H1 (cell line): ENCODE measurements at regions not wholly inside any gene's neighbourhood (a gene's known extent, or its start where the extent isn't known, plus 50 kb on each side); places are given as distances from the start of the nearest gene placed in this dataset.

Experiments
- CTCF ChIA-PET: fragments of 300-600 bp; sonication (Branson Sonifier 250); formaldehyde crosslinking; loops from one replicate; lab custom pipeline; 2021; ENCODE audit not compliant: partially characterized antibody; lab: Charles Lee
- POLR2A ChIA-PET: fragments of 300-600 bp; sonication (Branson Sonifier 250); formaldehyde crosslinking; loops from one replicate; lab custom pipeline; 2021; ENCODE audit warnings: inconsistent platforms; ENCODE audit not compliant: partially characterized antibody; lab: Charles Lee
- DNase-seq, 2 experiments: peaks; one replicate each; pipeline versions ENCODE4 v3.0.0 to v3.0.0-alpha.2; 2010 to 2022; ENCODE audit warnings: low spot score in 2 of 2, low read depth in 1 of 2, mixed read lengths in 1 of 2
- FAIRE-seq: peaks from 2 replicates; lab custom pipeline; 2011; peaks lifted over from hg19 to GRCh38; lab: Jason Lieb, UNC
- H2AFZ ChIP-seq: 2 replicates; pipeline ENCODE4 v1.8.1; 2012; ENCODE audit warnings: low read length, inconsistent platforms
- H2AK5ac ChIP-seq: 2 replicates; pipeline ENCODE4 v1.6.1; 2013; ENCODE audit warnings: low read depth, low read length
- H2BK120ac ChIP-seq: replicated peaks from 2 replicates; pipeline ENCODE3; 2013; ENCODE audit warnings: low read depth, low read length, inconsistent platforms
- H2BK12ac ChIP-seq: 2 replicates; pipeline ENCODE4 v1.6.1; 2013; ENCODE audit warnings: low read depth, low read length
- H2BK15ac ChIP-seq: 2 replicates; pipeline ENCODE4 v1.6.1; 2013; ENCODE audit warnings: low read length
- H2BK20ac ChIP-seq: 2 replicates; pipeline ENCODE4 v1.6.1; 2013; ENCODE audit warnings: low read length
- H2BK5ac ChIP-seq: 2 replicates; pipeline ENCODE4 v1.6.1; 2013; ENCODE audit warnings: low read depth, low read length
- H3K14ac ChIP-seq: 2 replicates; pipeline ENCODE4 v1.6.1; 2013; ENCODE audit warnings: inconsistent platforms; ENCODE audit not compliant: insufficient read length
- H3K18ac ChIP-seq: 2 replicates; pipeline ENCODE4 v1.6.1; 2013; ENCODE audit warnings: low read length; ENCODE audit errors: extremely low read depth
- H3K23ac ChIP-seq: 2 replicates; pipeline ENCODE4 v1.6.1; 2013; ENCODE audit warnings: inconsistent platforms; ENCODE audit not compliant: insufficient read length
- H3K23me2 ChIP-seq: 2 replicates; pipeline ENCODE4 v1.6.1; 2013; ENCODE audit warnings: low read depth, low read length
- H3K27ac ChIP-seq: 2 replicates; pipeline ENCODE4 v1.6.1; 2011; ENCODE audit warnings: low read depth, low read length, inconsistent platforms
- H3K27me3 ChIP-seq, 4 experiments: replicated peaks in 1 of 4; 1 replicate in 1 of 4; 2 replicates in 3 of 4; pipeline versions ENCODE4 v1.6.1 to v1.8.1; 2011 to 2013; ENCODE audit warnings: low read length in 3 of 4, mild to moderate bottlenecking in 3 of 4, inconsistent platforms in 2 of 4, mixed read lengths in 2 of 4, moderate library complexity in 1 of 4; ENCODE audit not compliant: control insufficient read depth in 3 of 4, insufficient read depth in 3 of 4; ENCODE audit errors: extremely low read depth in 1 of 4
- H3K36me3 ChIP-seq, 4 experiments: 2 replicates each; pipeline versions ENCODE4 v1.6.1 to v1.8.1; 2011 to 2013; ENCODE audit warnings: mild to moderate bottlenecking in 4 of 4, low read length in 3 of 4, moderate library complexity in 2 of 4, control low read depth in 1 of 4, inconsistent platforms in 1 of 4; ENCODE audit not compliant: insufficient read depth in 4 of 4, control insufficient read depth in 2 of 4
- H3K4ac ChIP-seq: replicated peaks from 2 replicates; pipeline ENCODE3; 2013; ENCODE audit warnings: low read length, low read depth, mixed read lengths, inconsistent platforms; ENCODE audit not compliant: insufficient read length
- H3K4me1 ChIP-seq, 4 experiments: replicated peaks in 1 of 4; 1 replicate in 1 of 4; 2 replicates in 3 of 4; pipeline versions ENCODE4 v1.6.1 to v1.8.1; 2011 to 2013; ENCODE audit warnings: low read length in 3 of 4, inconsistent platforms in 2 of 4, mixed read lengths in 1 of 4; ENCODE audit not compliant: insufficient read depth in 4 of 4, control insufficient read depth in 3 of 4
- H3K4me2 ChIP-seq, 2 experiments: 2 replicates each; pipeline versions ENCODE4 v1.6.1 to v1.8.1; 2011 to 2013; ENCODE audit warnings: low read depth in 2 of 2, low read length in 2 of 2, control low read depth in 1 of 2, inconsistent platforms in 1 of 2, mild to moderate bottlenecking in 1 of 2; ENCODE audit not compliant: insufficient read depth in 1 of 2
- H3K4me3 ChIP-seq, 4 experiments: fragments of 200-600, 300-600 bp in 1 of 4; sonication (generic), shearing (Covaris generic), sonication (Bioruptor Twin) in 1 of 4; 2 replicates each; pipeline versions ENCODE4 v1.5.1 to v1.8.1; 2011 to 2016; ENCODE audit warnings: low read length in 4 of 4, low read depth in 3 of 4, control low read depth in 2 of 4, inconsistent platforms in 2 of 4, mild to moderate bottlenecking in 2 of 4, mixed read lengths in 1 of 4, moderate library complexity in 1 of 4; ENCODE audit not compliant: insufficient read depth in 2 of 4; ENCODE audit errors: extremely low read depth in 1 of 4
- H3K56ac ChIP-seq: replicated peaks from 2 replicates; pipeline ENCODE3; 2013; ENCODE audit warnings: low read depth, mild to moderate bottlenecking, mixed read lengths, low read length, inconsistent platforms; ENCODE audit not compliant: insufficient read length
- H3K79me1 ChIP-seq: 2 replicates; pipeline ENCODE4 v1.6.1; 2013; ENCODE audit warnings: low read depth, low read length, control low read depth
- H3K79me2 ChIP-seq, 2 experiments: 2 replicates each; pipeline versions ENCODE4 v1.6.1 to v1.8.1; 2012 to 2013; ENCODE audit warnings: low read length in 2 of 2, mild to moderate bottlenecking in 2 of 2, inconsistent platforms in 1 of 2; ENCODE audit not compliant: insufficient read depth in 2 of 2, control insufficient read depth in 1 of 2
- H3K9ac ChIP-seq, 4 experiments: replicated peaks in 1 of 4; 1 replicate in 1 of 4; 2 replicates in 3 of 4; pipeline versions ENCODE4 v1.6.1 to v1.8.1; 2011 to 2013; ENCODE audit warnings: low read depth in 3 of 4, low read length in 3 of 4, control low read depth in 2 of 4, mild to moderate bottlenecking in 2 of 4, moderate library complexity in 2 of 4, inconsistent platforms in 1 of 4; ENCODE audit errors: extremely low read depth in 1 of 4
- H3K9me3 ChIP-seq, 2 experiments: 2 replicates each; pipeline versions ENCODE4 v1.6.1 to v1.8.1; 2012 to 2013; ENCODE audit warnings: mild to moderate bottlenecking in 2 of 2, moderate library complexity in 2 of 2, control low read depth in 1 of 2, inconsistent platforms in 1 of 2, low read depth in 1 of 2, low read length in 1 of 2, mixed read lengths in 1 of 2; ENCODE audit not compliant: insufficient read depth in 2 of 2
- H4K20me1 ChIP-seq, 2 experiments: replicated peaks in 1 of 2; 2 replicates each; pipeline versions ENCODE3 to v1.8.1; 2011 to 2013; ENCODE audit warnings: inconsistent platforms in 2 of 2, low read length in 2 of 2, mild to moderate bottlenecking in 1 of 2; ENCODE audit not compliant: insufficient read depth in 2 of 2, control insufficient read depth in 1 of 2
- H4K5ac ChIP-seq: 2 replicates; pipeline ENCODE4 v1.6.1; 2013; ENCODE audit warnings: low read length, low read depth, mixed read lengths, inconsistent platforms; ENCODE audit not compliant: insufficient read length
- H4K8ac ChIP-seq: 2 replicates; pipeline ENCODE4 v1.8.0; 2013; ENCODE audit warnings: mild to moderate bottlenecking, moderate library complexity, low read length, inconsistent platforms; ENCODE audit not compliant: insufficient read depth; ENCODE audit errors: extremely low read depth
- H4K91ac ChIP-seq: replicated peaks from 2 replicates; pipeline ENCODE3; 2013; ENCODE audit warnings: low read length, mixed read lengths, inconsistent platforms; ENCODE audit not compliant: insufficient read length
- CHD2 ChIP-seq: IDR thresholded peaks from 2 replicates; pipeline ENCODE4 v1.6.1; 2012; ENCODE audit warnings: low read length, improper control_type of control experiment
- FOSL1 ChIP-seq: IDR thresholded peaks from 2 replicates; pipeline ENCODE4 v1.6.1; 2011; ENCODE audit warnings: mild to moderate bottlenecking, low read depth, low read length, moderate library complexity; ENCODE audit not compliant: insufficient read depth
- POU5F1 ChIP-seq: IDR thresholded peaks from 2 replicates; pipeline ENCODE4 v1.6.1; 2011; ENCODE audit warnings: low read depth, mild to moderate bottlenecking, low read length, moderate library complexity
- SIRT6 ChIP-seq: IDR thresholded peaks from one replicate; pipeline ENCODE4 v1.7.1; 2012; ENCODE audit warnings: low read length, inconsistent platforms
- TAF7 ChIP-seq: optimal IDR thresholded peaks from 2 replicates; pipeline ENCODE3; 2011; ENCODE audit warnings: low read depth, mild to moderate bottlenecking, inconsistent platforms, low read length, moderate library complexity, borderline replicate concordance
- TBP ChIP-seq: IDR thresholded peaks from 2 replicates; pipeline ENCODE4 v1.6.1; 2011; ENCODE audit warnings: low read depth, low read length, improper control_type of control experiment
- USF2 ChIP-seq: IDR thresholded peaks from 2 replicates; pipeline ENCODE4 v1.6.1; 2011; ENCODE audit warnings: low read length, improper control_type of control experiment
- YY1 ChIP-seq: IDR thresholded peaks from 2 replicates; pipeline ENCODE4 v1.6.1; 2011; ENCODE audit warnings: low read depth, mild to moderate bottlenecking, low read length
- ZNF274 ChIP-seq: IDR thresholded peaks from 2 replicates; pipeline ENCODE4 v1.7.0; 2012; ENCODE audit warnings: low read length, borderline replicate concordance; ENCODE audit errors: extremely low read depth
- WGBS, 2 experiments: shearing (Covaris generic) in 1 of 2; methylation state at CpG; one replicate each; pipeline versions ENCODE4 v1.1.6 to v1.1.7; 2013 to 2015; ENCODE audit warnings: low lambda C conversion rate in 2 of 2, mixed read lengths in 2 of 2, inconsistent platforms in 1 of 2, low coverage in 1 of 2, missing lambda C conversion rate in 1 of 2; ENCODE audit not compliant: insufficient replicate concordance in 2 of 2, insufficient coverage in 1 of 2, insufficient read length in 1 of 2; ENCODE audit errors: extremely low coverage in 1 of 2, missing lambda C conversion rate in 1 of 2; 5-methylcytosine and 5-hydroxymethylcytosine counted together
- TF ChIP-seq, protein P1 (sequence below): IDR thresholded peaks from 2 replicates; pipeline ENCODE4 v1.6.1; 2012; ENCODE audit warnings: low read length, inconsistent platforms

GRCh38 chr20:2230726-2231488 lies 64.9 kb upstream of the TGM3 start:
- Histone ChIP-seq H3K9me3 (no peaks in the 10 kb centered on the region), H2BK12ac (no peak overlapping the region), H3K36me3 (no peaks in the 10 kb centered on the region), H3K9ac (no peak overlapping the region), H2AFZ (no peak overlapping the region; the same call in 1 of the 2 replicates), H4K8ac (no peak overlapping the region), H3K27me3 (no peaks in the 10 kb centered on the region), H4K20me1 (no peaks in the 10 kb centered on the region), H2AK5ac (no peak overlapping the region), H4K5ac (no peak overlapping the region), H3K56ac (no peak overlapping the region), H3K79me1 (no peaks in the 10 kb centered on the region), H3K79me2 (no peaks in the 10 kb centered on the region), H3K14ac (no peak overlapping the region), H3K27ac (no peak overlapping the region), H3K4me1 (peaks cover 2 to 13% (median 6%) of the 10 kb centered on the region in 4 experiments; a peak in 6 of 7 replicates), H3K23me2 (no peaks in the 10 kb centered on the region), H3K4ac (no peak overlapping the region), H4K91ac (no peak overlapping the region), H2BK5ac (no peak overlapping the region), H3K23ac (no peak overlapping the region), H2BK20ac (no peak overlapping the region), H3K18ac (no peak overlapping the region), H3K4me3 (no peak overlapping the region), H3K4me2 (no peak overlapping the region), H2BK15ac (no peak overlapping the region), H2BK120ac (no peak overlapping the region)
- CTCF ChIA-PET = interaction anchor here (0.9 to 2.8 kb wide), 3 partner anchors 14 to 67 kb away, joined by 3 to 8 read pairs (median 3); no protein-coding TSS in a partner anchor
- FAIRE-seq (no peak), DNase-seq (no peak)
- POLR2A ChIA-PET = interaction anchor here (0.7 to 1.2 kb wide), 2 partner anchors 19 to 237 kb away, joined by 3 read pairs; no protein-coding TSS in a partner anchor
- 90% methylated on average over 8 of the region's 8 CpGs; no CpG with 5 or more reads in 1 of the 2 experiments for WGBS, 2 experiments
- TF ChIP-seq CHD2 = no peak
- no peak for TF ChIP-seq FOSL1
- TF ChIP-seq POU5F1 = no peak
- TF ChIP-seq SIRT6 = no peak
- TF ChIP-seq YY1 = no peak
- no peak for TF ChIP-seq ZNF274
- TF ChIP-seq, protein P1, sequence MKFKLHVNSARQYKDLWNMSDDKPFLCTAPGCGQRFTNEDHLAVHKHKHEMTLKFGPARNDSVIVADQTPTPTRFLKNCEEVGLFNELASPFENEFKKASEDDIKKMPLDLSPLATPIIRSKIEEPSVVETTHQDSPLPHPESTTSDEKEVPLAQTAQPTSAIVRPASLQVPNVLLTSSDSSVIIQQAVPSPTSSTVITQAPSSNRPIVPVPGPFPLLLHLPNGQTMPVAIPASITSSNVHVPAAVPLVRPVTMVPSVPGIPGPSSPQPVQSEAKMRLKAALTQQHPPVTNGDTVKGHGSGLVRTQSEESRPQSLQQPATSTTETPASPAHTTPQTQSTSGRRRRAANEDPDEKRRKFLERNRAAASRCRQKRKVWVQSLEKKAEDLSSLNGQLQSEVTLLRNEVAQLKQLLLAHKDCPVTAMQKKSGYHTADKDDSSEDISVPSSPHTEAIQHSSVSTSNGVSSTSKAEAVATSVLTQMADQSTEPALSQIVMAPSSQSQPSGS = no peak
- TF ChIP-seq USF2 = no peak
- TF ChIP-seq TBP = no peak
- TF ChIP-seq TAF7 = no peak
